ENCODE measurements at regions not wholly inside any gene's neighbourhood (a gene's known extent, or its start where the extent isn't known, plus 50 kb on each side); places are given as distances from the start of the nearest gene placed in this dataset.

DNA sequence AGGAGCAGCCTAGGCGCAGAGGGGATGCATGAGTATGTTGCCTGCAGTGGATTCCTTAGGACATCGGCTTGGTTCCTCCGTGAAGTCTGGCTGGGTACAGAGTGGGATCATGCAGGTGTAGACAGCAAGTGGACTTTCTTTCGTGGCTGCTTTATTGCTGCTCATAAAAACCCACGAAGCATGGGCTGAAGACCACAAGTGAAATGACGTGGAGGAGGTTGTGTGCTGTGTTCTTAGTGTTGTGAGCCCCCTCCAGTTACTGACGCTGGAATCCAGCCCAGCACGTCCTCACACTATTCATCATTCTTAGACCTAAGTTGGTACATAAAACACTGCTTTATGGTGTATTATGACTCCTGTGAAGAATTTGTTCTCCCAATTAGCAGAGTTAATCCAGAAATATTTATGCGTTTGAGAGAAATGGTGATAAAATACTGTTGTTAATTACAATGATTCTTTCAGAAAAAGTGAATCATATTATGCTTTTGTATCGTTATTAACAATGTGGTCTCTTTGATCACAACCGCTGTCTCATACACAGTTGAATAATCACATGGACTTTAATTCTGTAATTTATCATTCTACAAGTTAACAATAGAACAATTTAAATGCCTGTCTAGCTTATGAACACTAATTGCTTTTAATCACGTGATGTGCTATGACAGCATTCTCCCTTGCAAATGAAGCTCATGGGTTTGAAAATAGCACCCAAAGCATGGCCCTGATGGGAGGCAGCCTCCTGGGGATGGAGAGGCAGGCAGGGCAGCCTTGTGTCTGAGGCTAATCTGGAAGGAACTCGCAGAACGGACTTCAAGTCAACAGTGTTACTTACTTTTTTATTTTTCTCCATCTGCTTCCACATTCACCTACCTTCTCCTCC lies 233.9 kb upstream of the SYNDIG1 start:
- 58% methylated on average over 14 of the region's 14 CpGs for WGBS
- Histone ChIP-seq H3K4me1 (no peaks in the 10 kb centered on the region), H3K27ac (replicated peaks in 1 of 4) (no peak overlapping the region), H3K36me3 (no peaks in the 10 kb centered on the region), H3K9me3 (no peaks in the 10 kb centered on the region), H3K4me3 (no peak overlapping the region), H3K27me3 (peaks cover 0 to 4% (median 0%) of the 10 kb centered on the region in 4 donors)
- TF ChIP-seq POLR2AphosphoS5 (IDR thresholded peaks at IDR 0.05) = no peak
- intact Hi-C loops (cut with DNase I) = no loop called here
- DNase-seq (ENCODE audit: extremely low spot score) = peak; percentile 57

DNA sequence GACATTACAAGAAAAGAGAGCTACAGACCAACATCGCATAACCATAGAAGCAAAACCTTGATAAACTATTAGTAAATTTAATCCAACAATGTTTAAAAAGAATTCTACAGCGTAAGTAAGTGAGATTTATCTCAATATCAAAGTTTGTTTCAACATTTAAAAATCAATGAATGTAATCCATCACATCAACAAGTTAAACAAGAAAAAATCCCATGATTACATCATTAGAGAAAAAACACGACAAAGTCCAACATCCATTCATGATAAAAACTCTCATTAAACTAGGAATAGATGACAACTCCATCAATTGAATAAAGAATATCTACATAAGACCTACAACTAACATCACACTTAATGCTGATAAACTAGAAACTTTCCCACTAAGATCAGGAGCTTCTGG lies 239.0 kb upstream of the GGTLC1 start:
- TF ChIP-seq CTCF (IDR thresholded peaks at IDR 0.05) (no peak), POLR2A (IDR thresholded peaks at IDR 0.05; ENCODE audit: low read depth) (no peak), EP300 (IDR thresholded peaks at IDR 0.05) (no peak), POLR2AphosphoS5 (IDR thresholded peaks at IDR 0.05) (no peak)
- H3K4me1 ChIP-seq = no peaks in the 10 kb centered on the region
- no peaks in the 10 kb centered on the region for H3K27me3 ChIP-seq
- DNase-seq (ENCODE audit: extremely low spot score) = no peak
- intact Hi-C loops (cut with DNase I) = no loop called here
- H3K4me3 ChIP-seq = no peak overlapping the region
- WGBS = 62% methylated on average over 3 of the region's 3 CpGs
- H3K9me3 ChIP-seq = no peaks in the 10 kb centered on the region
- H3K27ac ChIP-seq (replicated peaks in 1 of 4) = no peak overlapping the region
- no peaks in the 10 kb centered on the region for H3K36me3 ChIP-seq

GRCh38 chr20:24212494-24212893 lies 223.9 kb upstream of the GGTLC1 start:
- Histone ChIP-seq H3K36me3 (no peaks in the 10 kb centered on the region), H3K9me3 (no peaks in the 10 kb centered on the region), H3K27me3 (peaks cover 0 to 6% (median 0%) of the 10 kb centered on the region in 4 donors), H3K4me1 (no peaks in the 10 kb centered on the region), H3K27ac (replicated peaks in 1 of 4) (no peak overlapping the region), H3K4me3 (no peak overlapping the region)
- TF ChIP-seq POLR2AphosphoS5 (IDR thresholded peaks at IDR 0.05) = no peak
- TF ChIP-seq EP300 (IDR thresholded peaks at IDR 0.05) = no peak
- TF ChIP-seq POLR2A (IDR thresholded peaks at IDR 0.05; ENCODE audit: low read depth) = no peak
- TF ChIP-seq CTCF (IDR thresholded peaks at IDR 0.05) = no peak
- no peak for DNase-seq (ENCODE audit: extremely low spot score)
- intact Hi-C loops (cut with DNase I) = no loop called here
- WGBS = 45% methylated on average over 10 of the region's 10 CpGs

GRCh38 chr20:24211972-24212371 lies 223.4 kb upstream of the GGTLC1 start:
- H3K27me3 ChIP-seq = peaks cover 0 to 6% (median 0%) of the 10 kb centered on the region in 4 donors
- intact Hi-C loops (cut with DNase I) = no loop called here

More at GRCh38 chr20:24211972-24212371, 223.4 kb upstream of the GGTLC1 start:
- no peaks in the 10 kb centered on the region for H3K4me1 ChIP-seq
- H3K9me3 ChIP-seq = no peaks in the 10 kb centered on the region
- no peak for TF ChIP-seq EP300 (IDR thresholded peaks at IDR 0.05)
- TF ChIP-seq CTCF (IDR thresholded peaks at IDR 0.05) = no peak
- no peak for TF ChIP-seq POLR2AphosphoS5 (IDR thresholded peaks at IDR 0.05)
- no peak for TF ChIP-seq POLR2A (IDR thresholded peaks at IDR 0.05; ENCODE audit: low read depth)
- H3K4me3 ChIP-seq = no peak overlapping the region
- DNase-seq (ENCODE audit: extremely low spot score) = no peak
- no peaks in the 10 kb centered on the region for H3K36me3 ChIP-seq
- no peak overlapping the region for H3K27ac ChIP-seq (replicated peaks in 1 of 4)
